ENCODE measurements at regions not wholly inside any gene's neighbourhood (a gene's known extent, or its start where the extent isn't known, plus 50 kb on each side); places are given as distances from the start of the nearest gene placed in this dataset.

- no peak for TF ChIP-seq ELF1 (IDR thresholded peaks at IDR 0.05; ENCODE audit: borderline replicate concordance, low read depth)
Observed at GRCh38 chr1:5658340-5659316, 333.6 kb downstream of the NPHP4 start (continued).

DNA sequence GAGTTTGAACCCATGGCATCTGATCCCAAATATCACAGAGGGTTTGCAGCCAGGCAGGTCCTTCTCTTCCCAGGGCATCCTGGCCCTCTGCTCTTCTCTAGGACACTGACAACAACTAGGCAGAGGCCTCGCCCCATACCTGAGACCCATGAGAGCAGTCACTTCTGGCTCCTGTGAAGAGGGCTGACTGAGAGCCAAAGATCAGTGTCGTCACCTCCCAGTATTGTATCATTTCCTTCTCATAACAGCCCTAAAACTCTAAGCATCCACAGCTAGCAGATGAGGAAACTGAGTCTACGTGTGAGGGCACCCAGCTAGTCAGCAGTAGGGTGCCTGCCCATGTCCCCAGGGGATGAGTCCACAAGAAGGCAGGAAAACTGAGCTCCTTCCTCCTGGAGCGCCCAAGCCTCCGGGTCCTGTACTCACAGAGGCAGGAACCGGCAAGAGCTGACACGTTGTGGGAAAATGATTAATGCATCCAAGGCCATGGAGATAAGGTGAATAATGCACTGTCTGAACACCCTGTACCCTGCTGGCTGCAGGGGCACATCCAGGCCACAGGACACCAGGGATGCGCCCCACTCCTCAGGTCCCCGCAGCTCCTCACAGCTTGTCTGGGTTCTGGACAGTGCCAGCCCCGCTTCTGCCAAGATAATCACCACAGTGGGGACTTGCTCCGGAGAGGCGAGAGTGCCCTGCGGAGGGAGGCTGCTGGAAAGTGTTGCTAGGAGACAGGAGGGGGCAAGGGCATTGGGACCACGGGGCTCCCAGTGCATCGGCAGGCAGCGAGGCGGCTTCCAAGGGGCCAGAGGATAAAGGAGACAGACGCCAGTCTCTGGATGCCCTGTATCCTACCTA is 340.0 kb downstream of the NPHP4 start:
- Histone ChIP-seq H3K36me3 (ENCODE audit: control insufficient read depth in 1 of 2, insufficient read depth in 2 of 2, low read length in 2 of 2) (no peaks in the 10 kb centered on the region), H3K27me3 (ENCODE audit: insufficient read depth, low read length) (peaks cover 33% of the 10 kb centered on the region), H4K20me1 (ENCODE audit: insufficient read depth) (no peaks in the 10 kb centered on the region), H3K4me3 (replicated peaks in 1 of 2; ENCODE audit: low read depth in 1 of 2, low read length in 2 of 2) (no peak overlapping the region), H3K9me2 (ENCODE audit: insufficient read depth) (no peaks in the 10 kb centered on the region), H3K27ac (ENCODE audit: low read depth, low read length) (no peak overlapping the region), H3K9me3 (ENCODE audit: control insufficient read depth in 1 of 2, insufficient read depth in 1 of 2, low read depth in 1 of 2, low read length in 2 of 2) (no peaks in the 10 kb centered on the region), H3K4me1 (ENCODE audit: control insufficient read depth in 1 of 2, insufficient read depth in 2 of 2, low read length in 2 of 2) (no peaks in the 10 kb centered on the region), H3K4me2 (ENCODE audit: low read length) (no peak overlapping the region), H3K79me2 (ENCODE audit: insufficient read depth, low read length) (no peaks in the 10 kb centered on the region), H3K9ac (ENCODE audit: low read length) (no peak overlapping the region), H2AFZ (ENCODE audit: low read depth, low read length, poor library complexity, severe bottlenecking) (no peak overlapping the region)
- intact Hi-C loops (cut with micrococcal nuclease), result no loop called here
- POLR2A ChIA-PET, result no interaction called here
- no peak for TF ChIP-seq POLR2AphosphoS5 (IDR thresholded peaks at IDR 0.05; ENCODE audit: low read depth, low read length)
- no peak for TF ChIP-seq CBX3 (IDR thresholded peaks at IDR 0.05; ENCODE audit: low read depth)
- no peak for TF ChIP-seq EGR1 (IDR thresholded peaks at IDR 0.05; ENCODE audit: low read depth)
- TF ChIP-seq SIN3A (IDR thresholded peaks at IDR 0.05; ENCODE audit: low read depth), result no peak
- no peak for TF ChIP-seq EZH2 (IDR thresholded peaks at IDR 0.05)
- no peak for TF ChIP-seq SP1 (IDR thresholded peaks at IDR 0.05; ENCODE audit: low read depth)
- TF ChIP-seq ZFX (IDR thresholded peaks at IDR 0.05), result no peak
- TF ChIP-seq CTCF (IDR thresholded peaks at IDR 0.05 in 2 of 3, conservative IDR thresholded peaks at IDR 0.05 in 1 of 3; ENCODE audit: borderline replicate concordance in 1 of 3, insufficient read depth in 1 of 3, low read depth in 2 of 3, low read length in 2 of 3), result no peak
- no peak for TF ChIP-seq SRF (IDR thresholded peaks at IDR 0.05; ENCODE audit: low read depth)
- no peak for TF ChIP-seq FOSL1 (IDR thresholded peaks at IDR 0.05; ENCODE audit: low read depth)
- TF ChIP-seq TCF7L2 (IDR thresholded peaks at IDR 0.05; ENCODE audit: borderline replicate concordance, extremely low read depth, insufficient read depth, insufficient read length), result no peak
- TF ChIP-seq POLR2A (IDR thresholded peaks at IDR 0.05; ENCODE audit: borderline replicate concordance, extremely low read depth, insufficient read depth, insufficient read length), result no peak
- TF ChIP-seq REST (IDR thresholded peaks at IDR 0.05; ENCODE audit: low read depth), result no peak
- no peak for TF ChIP-seq JUND (IDR thresholded peaks at IDR 0.05)
- no peak for TF ChIP-seq ELF1 (IDR thresholded peaks at IDR 0.05; ENCODE audit: borderline replicate concordance, low read depth)
- no peak for TF ChIP-seq ATF3 (IDR thresholded peaks at IDR 0.05)
- no peak for TF ChIP-seq CEBPB (IDR thresholded peaks at IDR 0.05; ENCODE audit: low read depth)
- ATAC-seq (0 out of 2 replicates have a peak, but pooled peaks have one; percentile 27), DNase-seq (ENCODE audit: low read depth, low spot score) (no peak)
- BruUV-seq (replicated peaks), result no TSS peak
- CTCF ChIA-PET, result no interaction called here
- RAD21 ChIA-PET (ENCODE audit: low non-redundant PET in 1 of 2, low total read pairs in 2 of 2, uncharacterized antibody in 2 of 2, unreplicated experiment in 2 of 2), result no interaction called here

Data from HCT116 (cell line).